Spleen (tissue), 7 donors: ENCODE measurements at regions not wholly inside any gene's neighbourhood (a gene's known extent, or its start where the extent isn't known, plus 50 kb on each side); places are given as distances from the start of the nearest gene placed in this dataset.

ENCODE experiments used
- CTCF ChIP-seq, 11 experiments: fragments of 200-600 bp in 7 of 11; fragments of 450-650 bp in 4 of 11; sonication (generic) in 4 of 11; IDR thresholded peaks in 8 of 11; conservative IDR thresholded peaks in 3 of 11; 1 replicate in 7 of 11; 2 replicates in 4 of 11; pipeline versions ENCODE4 v1.4.0 to v1.8.0; 2016 to 2021; ENCODE audit warnings: antibody characterized with exemption in 11 of 11, inconsistent platforms in 4 of 11, mild to moderate bottlenecking in 1 of 11
- POLR2A ChIP-seq, 3 donors: fragments of 450-650 bp; IDR thresholded peaks; one replicate each; pipeline ENCODE4 v1.5.1; 2017; ENCODE audit warnings: antibody characterized with exemption in 3 of 3, mild to moderate bottlenecking in 1 of 3
- POLR2AphosphoS5 ChIP-seq, 3 donors: sonication (generic); formaldehyde crosslinking; IDR thresholded peaks; one replicate each; pipeline ENCODE4 v1.5.1; 2017; ENCODE audit warnings: antibody characterized with exemption in 3 of 3
- donor health status: DM: no; HTN: no; CAD: no; lungs with moderate emphysema.
- donor health status: DM: no; HTN: no; CAD: no.
- donor health status: DM: no; HTN: no; CAD: no.

GRCh38 chr2:226669249-226669648, 130.4 kb downstream of the IRS1 start:
- TF ChIP-seq CTCF (IDR thresholded peaks at IDR 0.05 in 8 of 11, conservative IDR thresholded peaks at IDR 0.05 in 3 of 11): no peak
- TF ChIP-seq POLR2AphosphoS5 (IDR thresholded peaks at IDR 0.05): no peak
- TF ChIP-seq POLR2A (IDR thresholded peaks at IDR 0.05): no peak
